ENCODE measurements at regions not wholly inside any gene's neighbourhood (a gene's known extent, or its start where the extent isn't known, plus 50 kb on each side); places are given as distances from the start of the nearest gene placed in this dataset.
A peak's percentile ranks its signal among the peaks of the same experiment; 100 is the strongest.

DNA sequence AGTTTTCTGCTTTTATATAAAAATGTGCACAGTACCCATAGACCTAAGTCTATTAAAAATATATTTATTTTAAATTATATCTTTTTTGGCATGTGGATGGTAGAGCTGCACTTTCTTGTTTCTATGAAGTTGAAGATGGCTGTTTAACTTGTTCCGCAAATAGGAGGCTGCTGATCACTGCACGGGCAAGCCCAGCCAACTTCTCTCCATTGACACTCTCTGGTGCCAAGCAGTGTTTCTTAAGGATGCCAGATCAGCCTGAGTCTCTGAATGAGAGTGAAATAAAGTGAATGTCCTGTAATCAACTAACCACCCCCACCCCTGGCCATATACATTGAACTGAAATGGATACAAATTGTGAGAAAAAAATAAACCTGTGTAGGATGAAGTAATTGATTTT is 202.9 kb upstream of the KLHL1 start:
- TF ChIP-seq, protein P1, sequence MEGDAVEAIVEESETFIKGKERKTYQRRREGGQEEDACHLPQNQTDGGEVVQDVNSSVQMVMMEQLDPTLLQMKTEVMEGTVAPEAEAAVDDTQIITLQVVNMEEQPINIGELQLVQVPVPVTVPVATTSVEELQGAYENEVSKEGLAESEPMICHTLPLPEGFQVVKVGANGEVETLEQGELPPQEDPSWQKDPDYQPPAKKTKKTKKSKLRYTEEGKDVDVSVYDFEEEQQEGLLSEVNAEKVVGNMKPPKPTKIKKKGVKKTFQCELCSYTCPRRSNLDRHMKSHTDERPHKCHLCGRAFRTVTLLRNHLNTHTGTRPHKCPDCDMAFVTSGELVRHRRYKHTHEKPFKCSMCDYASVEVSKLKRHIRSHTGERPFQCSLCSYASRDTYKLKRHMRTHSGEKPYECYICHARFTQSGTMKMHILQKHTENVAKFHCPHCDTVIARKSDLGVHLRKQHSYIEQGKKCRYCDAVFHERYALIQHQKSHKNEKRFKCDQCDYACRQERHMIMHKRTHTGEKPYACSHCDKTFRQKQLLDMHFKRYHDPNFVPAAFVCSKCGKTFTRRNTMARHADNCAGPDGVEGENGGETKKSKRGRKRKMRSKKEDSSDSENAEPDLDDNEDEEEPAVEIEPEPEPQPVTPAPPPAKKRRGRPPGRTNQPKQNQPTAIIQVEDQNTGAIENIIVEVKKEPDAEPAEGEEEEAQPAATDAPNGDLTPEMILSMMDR (conservative IDR thresholded peaks at IDR 0.05; ENCODE audit: low read length): no peak
- no peak for TF ChIP-seq EZH2phosphoT487 (IDR thresholded peaks at IDR 0.05; ENCODE audit: borderline replicate concordance)
- no peaks in the 10 kb centered on the region for H3K9me3 ChIP-seq (ENCODE audit: insufficient read depth, low read depth, low read length)
- H3K4me2 ChIP-seq (ENCODE audit: low read depth, low read length, poor library complexity, severe bottlenecking): no peak overlapping the region
- H3K36me3 ChIP-seq (ENCODE audit: insufficient read depth, low read length): no peaks in the 10 kb centered on the region
- H3K79me2 ChIP-seq (ENCODE audit: insufficient read depth, low read length): no peaks in the 10 kb centered on the region
- no peak overlapping the region for H3K9ac ChIP-seq (ENCODE audit: low read depth, low read length, poor library complexity, severe bottlenecking)
- no peaks in the 10 kb centered on the region for H3K4me1 ChIP-seq (ENCODE audit: insufficient read depth, low read length, poor library complexity, severe bottlenecking)
- no peaks in the 10 kb centered on the region for H4K20me1 ChIP-seq (ENCODE audit: insufficient read depth, low read length, poor library complexity, severe bottlenecking)
- no peak overlapping the region for H3K4me3 ChIP-seq (ENCODE audit: low read length, poor library complexity, severe bottlenecking)
- no peaks in the 10 kb centered on the region for H3K9me2 ChIP-seq (replicated peaks; ENCODE audit: low read depth, low read length)
- no peaks in the 10 kb centered on the region for H3K27me3 ChIP-seq (ENCODE audit: insufficient read depth, low read length, poor library complexity, severe bottlenecking)
- H3F3A ChIP-seq (ENCODE audit: low read depth): no peaks in the 10 kb centered on the region
- no peak overlapping the region for H2AFZ ChIP-seq (ENCODE audit: low read length)

DNA sequence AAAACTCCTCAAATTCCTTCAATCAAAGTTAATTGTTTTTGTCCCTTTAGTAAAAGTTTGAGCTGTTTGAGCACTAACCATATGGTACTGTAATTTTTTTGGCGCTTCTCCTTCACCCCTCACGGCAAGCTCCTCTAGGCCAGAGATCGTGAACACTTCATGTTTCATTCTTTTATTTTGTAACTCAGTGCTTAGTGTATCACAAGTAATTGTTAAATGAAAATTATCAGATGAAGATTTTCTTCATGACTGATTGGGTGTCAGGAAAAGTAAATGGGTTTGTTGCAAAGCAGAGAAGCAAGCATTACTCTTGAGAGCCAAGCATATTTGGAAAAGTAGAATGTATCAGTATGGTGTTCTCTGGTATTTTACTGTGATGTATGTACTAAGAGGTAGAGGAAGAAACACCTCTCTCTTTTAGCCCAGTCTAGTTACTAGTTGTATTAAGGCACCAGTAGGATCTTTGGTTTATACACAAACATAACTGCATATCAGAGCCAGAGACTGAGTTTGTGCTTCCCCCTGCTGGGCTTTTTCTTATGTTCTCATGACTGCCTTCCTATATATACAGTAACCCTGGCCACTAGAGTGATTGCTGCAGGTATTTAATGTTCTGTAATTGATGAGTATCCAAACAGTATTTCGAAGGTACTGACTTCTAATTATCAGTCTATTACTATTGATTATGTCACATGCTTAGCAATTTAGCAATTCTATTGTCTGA is 202.3 kb upstream of the KLHL1 start:
- H3K79me2 ChIP-seq (ENCODE audit: insufficient read depth, low read length): no peaks in the 10 kb centered on the region
- H4K20me1 ChIP-seq (ENCODE audit: insufficient read depth, low read length, poor library complexity, severe bottlenecking): no peaks in the 10 kb centered on the region
- peak overlapping the region; percentile 40; the same call in 1 of the 2 replicates for H2AFZ ChIP-seq (ENCODE audit: low read length)
- no peaks in the 10 kb centered on the region for H3F3A ChIP-seq (ENCODE audit: low read depth)
- TF ChIP-seq, protein P1 (conservative IDR thresholded peaks at IDR 0.05; ENCODE audit: low read length): peak; percentile 69
- TF ChIP-seq EZH2phosphoT487 (IDR thresholded peaks at IDR 0.05; ENCODE audit: borderline replicate concordance): no peak
- no peak overlapping the region for H3K4me3 ChIP-seq (ENCODE audit: low read length, poor library complexity, severe bottlenecking)
- H3K9me3 ChIP-seq (ENCODE audit: insufficient read depth, low read depth, low read length): no peaks in the 10 kb centered on the region
- H3K9me2 ChIP-seq (replicated peaks; ENCODE audit: low read depth, low read length): no peaks in the 10 kb centered on the region
- no peak overlapping the region for H3K9ac ChIP-seq (ENCODE audit: low read depth, low read length, poor library complexity, severe bottlenecking)
- no peaks in the 10 kb centered on the region for H3K36me3 ChIP-seq (ENCODE audit: insufficient read depth, low read length)
- H3K4me1 ChIP-seq (ENCODE audit: insufficient read depth, low read length, poor library complexity, severe bottlenecking): no peaks in the 10 kb centered on the region
- H3K27me3 ChIP-seq (ENCODE audit: insufficient read depth, low read length, poor library complexity, severe bottlenecking): no peaks in the 10 kb centered on the region
- no peak overlapping the region for H3K4me2 ChIP-seq (ENCODE audit: low read depth, low read length, poor library complexity, severe bottlenecking)

DNA sequence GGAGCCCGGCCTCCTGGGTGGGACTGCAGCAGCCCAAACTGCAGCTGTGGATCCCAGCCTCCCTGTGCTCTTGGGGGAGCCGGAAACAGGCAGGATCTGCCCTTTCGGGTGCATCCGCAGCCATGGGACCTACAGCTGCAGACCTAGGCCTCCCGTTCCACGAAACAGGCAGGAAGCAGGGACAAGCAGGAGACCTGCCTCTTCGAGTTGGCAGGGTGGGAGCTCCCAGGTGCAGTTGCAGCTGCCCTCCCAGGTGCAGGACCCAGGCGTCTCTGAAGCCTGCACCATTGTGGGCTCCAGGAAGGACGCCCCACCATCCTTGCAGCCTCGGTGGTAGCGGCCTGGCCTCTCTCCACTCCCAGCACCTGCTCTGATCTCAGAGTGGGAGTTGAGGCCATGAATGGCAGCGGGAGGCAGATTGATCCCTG is 189.0 kb upstream of the KLHL1 start:
- Histone ChIP-seq H3K4me3 (ENCODE audit: low read length, poor library complexity, severe bottlenecking) (no peak overlapping the region), H2AFZ (ENCODE audit: low read length) (no peak overlapping the region), H3K9me2 (replicated peaks; ENCODE audit: low read depth, low read length) (no peaks in the 10 kb centered on the region), H3K27me3 (ENCODE audit: insufficient read depth, low read length, poor library complexity, severe bottlenecking) (no peaks in the 10 kb centered on the region), H3K9ac (ENCODE audit: low read depth, low read length, poor library complexity, severe bottlenecking) (no peak overlapping the region), H3K36me3 (ENCODE audit: insufficient read depth, low read length) (no peaks in the 10 kb centered on the region), H4K20me1 (ENCODE audit: insufficient read depth, low read length, poor library complexity, severe bottlenecking) (no peaks in the 10 kb centered on the region), H3K4me2 (ENCODE audit: low read depth, low read length, poor library complexity, severe bottlenecking) (no peak overlapping the region), H3K4me1 (ENCODE audit: insufficient read depth, low read length, poor library complexity, severe bottlenecking) (no peaks in the 10 kb centered on the region), H3F3A (ENCODE audit: low read depth) (no peaks in the 10 kb centered on the region), H3K79me2 (ENCODE audit: insufficient read depth, low read length) (no peaks in the 10 kb centered on the region), H3K9me3 (ENCODE audit: insufficient read depth, low read depth, low read length) (peaks cover 5% of the 10 kb centered on the region; the same call in 1 of the 2 replicates)
- TF ChIP-seq, protein P1 (conservative IDR thresholded peaks at IDR 0.05; ENCODE audit: low read length): no peak
- TF ChIP-seq EZH2phosphoT487 (IDR thresholded peaks at IDR 0.05; ENCODE audit: borderline replicate concordance): no peak

All from Loucy (cell line).